Spleen (tissue), 11 donors: ENCODE measurements at regions not wholly inside any gene's neighbourhood (a gene's known extent, or its start where the extent isn't known, plus 50 kb on each side); places are given as distances from the start of the nearest gene placed in this dataset.

Experiments
- DNase-seq: peaks from one replicate; pipeline ENCODE4 v3.0.0-alpha.2; 2020
- H3K27ac ChIP-seq, 8 donors: fragments of 200-600 bp; sonication (generic) in 7 of 8; 1 replicate in 4 of 8; 2 replicates in 4 of 8; pipeline versions ENCODE4 v1.5.0 to v1.8.0; 2016 to 2021; ENCODE audit warnings: inconsistent platforms in 4 of 8, mild to moderate bottlenecking in 4 of 8, moderate library complexity in 1 of 8
- H3K27me3 ChIP-seq, 7 donors: fragments of 200-600 bp; sonication (generic) in 6 of 7; replicated peaks in 1 of 7; 1 replicate in 4 of 7; 2 replicates in 3 of 7; pipeline versions ENCODE4 v1.5.0 to v1.8.0; 2016 to 2021; ENCODE audit warnings: inconsistent platforms in 3 of 7, mild to moderate bottlenecking in 1 of 7
- H3K36me3 ChIP-seq, 6 donors: fragments of 200-600 bp; sonication (generic) in 5 of 6; 1 replicate in 4 of 6; 2 replicates in 2 of 6; pipeline versions ENCODE4 v1.5.0 to v1.8.0; 2016 to 2021; ENCODE audit warnings: inconsistent platforms in 2 of 6
- H3K4me1 ChIP-seq, 6 donors: fragments of 200-600 bp; sonication (generic) in 5 of 6; 1 replicate in 3 of 6; 2 replicates in 3 of 6; pipeline versions ENCODE4 v1.5.0 to v1.8.0; 2016 to 2021; ENCODE audit warnings: inconsistent platforms in 3 of 6
- H3K4me3 ChIP-seq, 8 donors: fragments of 200-600 bp; sonication (generic) in 7 of 8; 1 replicate in 4 of 8; 2 replicates in 4 of 8; pipeline versions ENCODE4 v1.5.0 to v1.8.0; 2016 to 2021; ENCODE audit warnings: inconsistent platforms in 4 of 8, mild to moderate bottlenecking in 4 of 8, moderate library complexity in 2 of 8
- H3K9me3 ChIP-seq, 8 donors: fragments of 200-600 bp; sonication (generic) in 7 of 8; 1 replicate in 4 of 8; 2 replicates in 4 of 8; pipeline versions ENCODE4 v1.5.0 to v1.8.0; 2016 to 2021; ENCODE audit warnings: inconsistent platforms in 4 of 8
- POLR2A ChIP-seq, 3 donors: fragments of 450-650 bp; IDR thresholded peaks; one replicate each; pipeline ENCODE4 v1.5.1; 2017; ENCODE audit warnings: antibody characterized with exemption in 3 of 3, mild to moderate bottlenecking in 1 of 3
- POLR2AphosphoS5 ChIP-seq, 3 donors: sonication (generic); formaldehyde crosslinking; IDR thresholded peaks; one replicate each; pipeline ENCODE4 v1.5.1; 2017; ENCODE audit warnings: antibody characterized with exemption in 3 of 3
- WGBS, 5 donors: extraction: QIAGEN DNeasy Blood & Tissue Kit in 3 of 5; methylation state at CpG; one replicate each; pipeline versions ENCODE4 v1.1.5 to v1.1.7; 2013 to 2018; 5-methylcytosine and 5-hydroxymethylcytosine counted together
- intact Hi-C: fragments of 100-400 bp; cut with DNase I; formaldehyde crosslinking; loops from one replicate; pipeline ENCODE4 v1.15.0; 2023; ENCODE audit warnings: low total_unique reads
- TF ChIP-seq, protein P1 (sequence below), 11 experiments: fragments of 200-600 bp in 7 of 11; fragments of 450-650 bp in 4 of 11; sonication (generic) in 4 of 11; IDR thresholded peaks in 8 of 11; conservative IDR thresholded peaks in 3 of 11; 1 replicate in 7 of 11; 2 replicates in 4 of 11; pipeline versions ENCODE4 v1.4.0 to v1.8.0; 2016 to 2021; ENCODE audit warnings: antibody characterized with exemption in 11 of 11, inconsistent platforms in 4 of 11, mild to moderate bottlenecking in 1 of 11
- donor health status: healthy with polysubstance abuse.
- donor health status: DM: no; HTN: no; CAD: no; lungs with moderate emphysema.
- donor health status: DM: no; HTN: no; CAD: no.
- donor health status: Bipolar disorder and iron deficiency.
- donor health status: healthy.
- donor health status: DM: no; HTN: no; CAD: no.
- donor health status: DM: yes; HTN: yes; CAD: no.

DNA sequence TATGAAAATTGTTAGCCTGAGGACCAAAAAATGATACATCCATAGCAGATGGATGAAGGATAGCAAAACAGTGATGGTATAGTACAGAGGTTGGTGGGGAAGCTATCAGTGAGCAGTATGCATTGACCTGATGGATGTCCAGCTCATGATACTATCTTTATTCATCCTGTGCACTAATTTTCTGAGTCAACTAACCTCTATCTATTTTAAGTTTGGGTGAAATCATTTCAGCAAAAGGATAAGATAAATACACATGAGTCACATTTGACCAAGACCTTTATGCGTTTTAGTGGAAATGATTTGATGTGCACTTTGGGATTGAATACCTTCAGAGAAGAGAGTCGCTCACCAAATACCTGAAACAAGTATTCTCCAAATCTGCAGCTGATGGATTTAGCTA, 351.0 kb upstream of the NR3C2 start:
- Histone ChIP-seq H3K4me3 (no peak overlapping the region), H3K9me3 (no peaks in the 10 kb centered on the region), H3K27me3 (no peaks in the 10 kb centered on the region), H3K4me1 (no peaks in the 10 kb centered on the region), H3K36me3 (no peaks in the 10 kb centered on the region), H3K27ac (no peak overlapping the region)
- 85 to 95% (median 90%) methylated on average over 2 of the region's 2 CpGs for WGBS, 5 donors
- intact Hi-C loops = no loop called here
- no peak for DNase-seq
- TF ChIP-seq POLR2AphosphoS5 (IDR thresholded peaks at IDR 0.05) (no peak), POLR2A (IDR thresholded peaks at IDR 0.05) (no peak)
- TF ChIP-seq, protein P1, sequence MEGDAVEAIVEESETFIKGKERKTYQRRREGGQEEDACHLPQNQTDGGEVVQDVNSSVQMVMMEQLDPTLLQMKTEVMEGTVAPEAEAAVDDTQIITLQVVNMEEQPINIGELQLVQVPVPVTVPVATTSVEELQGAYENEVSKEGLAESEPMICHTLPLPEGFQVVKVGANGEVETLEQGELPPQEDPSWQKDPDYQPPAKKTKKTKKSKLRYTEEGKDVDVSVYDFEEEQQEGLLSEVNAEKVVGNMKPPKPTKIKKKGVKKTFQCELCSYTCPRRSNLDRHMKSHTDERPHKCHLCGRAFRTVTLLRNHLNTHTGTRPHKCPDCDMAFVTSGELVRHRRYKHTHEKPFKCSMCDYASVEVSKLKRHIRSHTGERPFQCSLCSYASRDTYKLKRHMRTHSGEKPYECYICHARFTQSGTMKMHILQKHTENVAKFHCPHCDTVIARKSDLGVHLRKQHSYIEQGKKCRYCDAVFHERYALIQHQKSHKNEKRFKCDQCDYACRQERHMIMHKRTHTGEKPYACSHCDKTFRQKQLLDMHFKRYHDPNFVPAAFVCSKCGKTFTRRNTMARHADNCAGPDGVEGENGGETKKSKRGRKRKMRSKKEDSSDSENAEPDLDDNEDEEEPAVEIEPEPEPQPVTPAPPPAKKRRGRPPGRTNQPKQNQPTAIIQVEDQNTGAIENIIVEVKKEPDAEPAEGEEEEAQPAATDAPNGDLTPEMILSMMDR (IDR thresholded peaks at IDR 0.05 in 8 of 11, conservative IDR thresholded peaks at IDR 0.05 in 3 of 11) = no peak

GRCh38 chr4:148790691-148791090, 348.5 kb upstream of the NR3C2 start:
- no peaks in the 10 kb centered on the region for H3K9me3 ChIP-seq
- no peak overlapping the region for H3K27ac ChIP-seq
- intact Hi-C loops = no loop called here
- 77 to 91% (median 85%) methylated on average over 5 of the region's 5 CpGs for WGBS, 5 donors
- no peaks in the 10 kb centered on the region for H3K36me3 ChIP-seq
- TF ChIP-seq, protein P1 (IDR thresholded peaks at IDR 0.05 in 8 of 11, conservative IDR thresholded peaks at IDR 0.05 in 3 of 11) = no peak
- TF ChIP-seq POLR2A (IDR thresholded peaks at IDR 0.05) (no peak), POLR2AphosphoS5 (IDR thresholded peaks at IDR 0.05) (no peak)
- H3K4me3 ChIP-seq = no peak overlapping the region
- H3K27me3 ChIP-seq = no peaks in the 10 kb centered on the region
- H3K4me1 ChIP-seq = no peaks in the 10 kb centered on the region
- DNase-seq = no peak

GRCh38 chr4:148790246-148790645, 348.0 kb upstream of the NR3C2 start:
- WGBS, 5 donors = 68 to 88% (median 78%) methylated on average over 5 of the region's 5 CpGs
- Histone ChIP-seq H3K9me3 (no peaks in the 10 kb centered on the region), H3K27me3 (no peaks in the 10 kb centered on the region), H3K4me1 (no peaks in the 10 kb centered on the region), H3K36me3 (no peaks in the 10 kb centered on the region), H3K27ac (no peak overlapping the region), H3K4me3 (no peak overlapping the region)
- intact Hi-C loops = no loop called here
- TF ChIP-seq, protein P1 (IDR thresholded peaks at IDR 0.05 in 8 of 11, conservative IDR thresholded peaks at IDR 0.05 in 3 of 11) = no peak
- TF ChIP-seq POLR2A (IDR thresholded peaks at IDR 0.05) (no peak), POLR2AphosphoS5 (IDR thresholded peaks at IDR 0.05) (no peak)
- DNase-seq = no peak

GRCh38 chr4:148787831-148788477, 345.7 kb upstream of the NR3C2 start:
- Histone ChIP-seq H3K4me3 (no peak overlapping the region), H3K27me3 (no peaks in the 10 kb centered on the region)

More at GRCh38 chr4:148787831-148788477, 345.7 kb upstream of the NR3C2 start:
- H3K36me3 ChIP-seq = no peaks in the 10 kb centered on the region
- H3K4me1 ChIP-seq = no peaks in the 10 kb centered on the region
- intact Hi-C loops = no loop called here
- WGBS, 5 donors = 71 to 77% (median 75%) methylated on average over 2 of the region's 2 CpGs
- H3K27ac ChIP-seq = no peak overlapping the region
- no peak for TF ChIP-seq POLR2AphosphoS5 (IDR thresholded peaks at IDR 0.05)
- no peak for DNase-seq
- H3K9me3 ChIP-seq = no peaks in the 10 kb centered on the region
